ENCODE measurements at regions not wholly inside any gene's neighbourhood (a gene's known extent, or its start where the extent isn't known, plus 50 kb on each side); places are given as distances from the start of the nearest gene placed in this dataset.
A peak's percentile ranks its signal among the peaks of the same experiment; 100 is the strongest.

DNA sequence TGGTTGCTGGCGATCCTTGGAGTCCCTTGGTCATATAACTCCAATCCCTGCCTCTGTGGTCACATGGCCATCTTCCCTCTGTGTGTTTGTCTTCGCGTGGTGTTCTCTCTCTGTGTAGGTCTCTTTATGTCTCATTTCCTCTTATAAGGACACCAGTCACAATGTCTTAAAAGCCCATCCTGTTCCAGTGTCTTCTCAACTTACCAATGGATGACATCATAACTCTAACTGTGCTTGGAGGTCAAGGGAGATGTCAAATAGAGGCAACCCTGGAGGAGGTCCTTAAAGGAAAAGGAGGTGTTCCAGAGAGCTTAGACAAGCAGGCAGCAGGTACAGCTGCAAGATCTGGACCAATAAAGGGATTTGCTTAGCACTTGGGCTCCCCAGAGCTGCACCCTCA is 143.0 kb downstream of the BUB3 start:
- DNase-seq (ENCODE audit: extremely low spot score): no peak
- POLR2A ChIA-PET: no interaction called here
- CTCF ChIA-PET: no interaction called here
- TF ChIP-seq ARNT (IDR thresholded peaks at IDR 0.05) (no peak), FOXA1 (IDR thresholded peaks at IDR 0.05) (no peak), HDGF (IDR thresholded peaks at IDR 0.05; ENCODE audit: borderline replicate concordance) (no peak), BHLHE40 (IDR thresholded peaks at IDR 0.05; ENCODE audit: borderline replicate concordance) (no peak), CTBP1 (IDR thresholded peaks at IDR 0.05; ENCODE audit: borderline replicate concordance) (no peak), NFRKB (IDR thresholded peaks at IDR 0.05) (no peak), TARDBP (IDR thresholded peaks at IDR 0.05) (no peak), FOXK2 (IDR thresholded peaks at IDR 0.05) (no peak), ELF4 (IDR thresholded peaks at IDR 0.05) (no peak), SUZ12 (IDR thresholded peaks at IDR 0.05) (no peak), ZNF384 (IDR thresholded peaks at IDR 0.05) (no peak), LEF1 (IDR thresholded peaks at IDR 0.05; ENCODE audit: borderline replicate concordance) (no peak)
- TF ChIP-seq, protein P1, sequence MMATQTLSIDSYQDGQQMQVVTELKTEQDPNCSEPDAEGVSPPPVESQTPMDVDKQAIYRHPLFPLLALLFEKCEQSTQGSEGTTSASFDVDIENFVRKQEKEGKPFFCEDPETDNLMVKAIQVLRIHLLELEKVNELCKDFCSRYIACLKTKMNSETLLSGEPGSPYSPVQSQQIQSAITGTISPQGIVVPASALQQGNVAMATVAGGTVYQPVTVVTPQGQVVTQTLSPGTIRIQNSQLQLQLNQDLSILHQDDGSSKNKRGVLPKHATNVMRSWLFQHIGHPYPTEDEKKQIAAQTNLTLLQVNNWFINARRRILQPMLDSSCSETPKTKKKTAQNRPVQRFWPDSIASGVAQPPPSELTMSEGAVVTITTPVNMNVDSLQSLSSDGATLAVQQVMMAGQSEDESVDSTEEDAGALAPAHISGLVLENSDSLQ (IDR thresholded peaks at IDR 0.05): no peak

DNA sequence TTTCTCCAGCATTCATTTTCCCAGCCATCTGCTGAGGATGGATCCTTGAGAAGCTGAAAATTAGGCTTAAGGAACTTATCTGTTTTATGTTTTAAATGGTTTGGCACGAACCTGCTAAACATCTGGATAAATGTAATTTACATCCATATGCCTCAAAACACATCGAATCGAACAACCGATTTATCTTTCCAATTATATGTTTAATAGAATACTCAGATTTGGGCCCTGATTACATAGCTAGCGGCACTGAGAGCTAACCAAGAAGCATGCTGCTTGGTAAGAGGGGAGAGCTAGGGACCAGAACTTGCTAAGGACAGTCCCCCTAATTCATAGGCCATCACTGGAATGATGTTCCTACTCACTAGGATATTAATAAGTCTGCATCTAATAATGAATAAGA is 144.4 kb downstream of the BUB3 start:
- CTCF ChIA-PET: no interaction called here
- TF ChIP-seq FOXA1 (IDR thresholded peaks at IDR 0.05): no peak
- no peak for TF ChIP-seq HDGF (IDR thresholded peaks at IDR 0.05; ENCODE audit: borderline replicate concordance)
- TF ChIP-seq TARDBP (IDR thresholded peaks at IDR 0.05): no peak
- no peak for DNase-seq (ENCODE audit: extremely low spot score)
- POLR2A ChIA-PET: no interaction called here

DNA sequence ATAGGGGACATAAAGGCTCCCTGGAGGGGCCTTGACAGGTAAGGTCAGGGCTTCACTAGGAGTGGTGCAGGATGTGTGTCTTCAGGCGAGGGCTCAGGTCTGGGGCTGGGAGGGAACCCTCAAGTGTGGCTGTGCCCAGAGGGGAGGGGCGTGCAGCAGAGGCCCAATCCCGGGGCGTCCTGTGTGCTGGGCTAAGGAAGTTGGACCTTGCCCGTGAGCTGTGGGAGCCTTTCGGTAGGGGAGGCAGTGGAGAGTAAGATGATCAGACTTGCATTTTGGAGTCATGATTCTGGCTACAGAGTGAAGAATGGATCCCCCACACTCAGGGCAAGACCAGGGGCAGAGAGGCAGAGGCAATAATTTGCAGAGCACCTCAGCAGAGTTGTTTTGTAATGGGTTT is 145.4 kb downstream of the BUB3 start:
- ChIA-PET CTCF (no interaction called here), POLR2A (no interaction called here)
- no peak for TF ChIP-seq FOXA1 (IDR thresholded peaks at IDR 0.05)
- no peak for TF ChIP-seq CTBP1 (IDR thresholded peaks at IDR 0.05; ENCODE audit: borderline replicate concordance)
- no peak for TF ChIP-seq BHLHE40 (IDR thresholded peaks at IDR 0.05; ENCODE audit: borderline replicate concordance)
- no peak for TF ChIP-seq L3MBTL2 (conservative IDR thresholded peaks at IDR 0.05)
- no peak for TF ChIP-seq LEF1 (IDR thresholded peaks at IDR 0.05; ENCODE audit: borderline replicate concordance)
- TF ChIP-seq FOXK2 (IDR thresholded peaks at IDR 0.05): no peak
- no peak for TF ChIP-seq ZNF384 (IDR thresholded peaks at IDR 0.05)
- no peak for TF ChIP-seq NFRKB (IDR thresholded peaks at IDR 0.05)
- no peak for TF ChIP-seq ARNT (IDR thresholded peaks at IDR 0.05)
- TF ChIP-seq, protein P1 (IDR thresholded peaks at IDR 0.05): no peak
- TF ChIP-seq ELF4 (IDR thresholded peaks at IDR 0.05): no peak
- no peak for TF ChIP-seq TARDBP (IDR thresholded peaks at IDR 0.05)
- TF ChIP-seq SP1 (IDR thresholded peaks at IDR 0.05): no peak
- no peak for DNase-seq (ENCODE audit: extremely low spot score)

DNA sequence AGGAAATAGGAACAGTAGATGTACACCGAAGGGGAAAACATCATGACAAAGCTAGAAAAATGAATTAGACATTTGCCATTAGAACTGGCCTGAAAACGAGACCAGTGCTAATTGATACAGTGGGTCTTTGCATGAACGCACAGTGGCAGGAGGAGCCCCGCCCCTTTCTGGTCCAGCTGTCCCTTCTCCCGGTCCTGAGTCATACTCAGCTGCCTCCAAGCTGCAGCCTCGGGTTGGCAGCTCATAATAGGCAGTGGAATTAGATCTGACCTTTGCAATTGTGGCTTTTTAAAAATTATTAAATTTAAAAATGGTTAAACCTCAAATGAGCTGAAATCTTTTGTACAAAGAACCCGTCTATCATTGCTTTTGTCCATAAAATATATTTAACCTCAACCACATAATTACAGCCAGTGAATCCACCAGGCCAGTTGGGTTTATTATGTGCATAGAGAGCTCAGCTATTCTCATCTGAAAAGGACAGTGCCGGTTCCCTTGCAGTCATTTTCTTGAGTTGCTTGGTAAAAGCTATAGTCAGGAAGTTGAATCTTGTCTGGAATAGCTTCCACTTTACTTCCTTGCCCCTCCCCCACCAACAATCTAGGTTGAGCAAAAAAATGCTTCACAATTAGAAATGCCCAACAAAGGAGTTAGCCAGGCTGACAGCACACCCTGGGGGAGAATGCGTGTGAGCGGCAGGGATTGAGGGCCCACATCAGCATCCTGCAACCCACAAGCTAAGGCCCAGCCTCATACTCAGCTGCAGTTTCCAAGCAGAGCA is 147.1 kb downstream of the BUB3 start:
- POLR2A ChIA-PET: no interaction called here
- TF ChIP-seq LEF1 (IDR thresholded peaks at IDR 0.05; ENCODE audit: borderline replicate concordance): no peak
- no peak for TF ChIP-seq FOXM1 (IDR thresholded peaks at IDR 0.05; ENCODE audit: borderline replicate concordance)
- no peak for TF ChIP-seq ZNF384 (IDR thresholded peaks at IDR 0.05)
- TF ChIP-seq BHLHE40 (IDR thresholded peaks at IDR 0.05; ENCODE audit: borderline replicate concordance): no peak
- TF ChIP-seq FOXA1 (IDR thresholded peaks at IDR 0.05): no peak
- no peak for TF ChIP-seq SP1 (IDR thresholded peaks at IDR 0.05)
- TF ChIP-seq SUZ12 (IDR thresholded peaks at IDR 0.05): no peak
- no peak for TF ChIP-seq ARNT (IDR thresholded peaks at IDR 0.05)
- TF ChIP-seq ELF4 (IDR thresholded peaks at IDR 0.05): no peak
- TF ChIP-seq L3MBTL2 (conservative IDR thresholded peaks at IDR 0.05): no peak
- TF ChIP-seq TARDBP (IDR thresholded peaks at IDR 0.05): no peak
- no peak for TF ChIP-seq CTBP1 (IDR thresholded peaks at IDR 0.05; ENCODE audit: borderline replicate concordance)
- DNase-seq (ENCODE audit: extremely low spot score): peak; percentile 41
- CTCF ChIA-PET: no interaction called here

DNA sequence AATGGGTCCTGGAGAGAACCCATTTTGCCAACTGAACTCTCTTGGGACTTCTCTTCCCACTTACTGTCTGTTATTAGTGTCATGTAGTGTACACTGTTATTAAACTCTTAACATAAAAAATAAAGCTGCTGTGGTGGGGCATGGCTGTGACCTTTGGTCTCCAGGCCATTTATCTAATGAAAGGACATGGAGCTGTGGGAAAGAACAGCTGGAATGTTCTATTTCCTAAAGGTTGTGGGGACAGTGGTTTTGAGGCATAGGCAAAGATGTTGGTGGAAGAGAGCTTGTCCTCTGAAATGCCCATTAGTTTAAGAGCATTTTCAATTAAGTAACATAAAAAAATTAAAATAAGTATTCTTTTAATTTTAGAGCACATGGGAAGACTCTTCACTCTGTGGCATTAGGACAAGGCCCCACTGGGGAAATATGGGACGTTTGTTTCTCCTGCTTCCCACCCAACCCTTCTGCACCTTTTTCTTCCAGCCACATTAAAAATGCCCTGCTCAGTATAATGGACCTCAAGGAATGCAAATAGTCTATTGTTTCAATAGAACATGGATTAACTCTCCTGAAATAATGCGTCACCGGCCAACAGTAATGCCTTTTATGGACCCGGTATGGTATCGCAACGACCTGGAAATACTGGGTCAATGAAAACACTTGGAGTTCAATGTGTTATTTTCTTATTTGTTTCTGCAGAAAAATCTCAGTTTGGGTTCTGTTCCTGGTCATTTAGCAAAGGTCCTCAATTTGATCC is 149.6 kb downstream of the BUB3 start:
- no peak for DNase-seq (ENCODE audit: extremely low spot score)
- ChIA-PET POLR2A (no interaction called here), CTCF (no interaction called here)
- no peak for TF ChIP-seq FOXK2 (IDR thresholded peaks at IDR 0.05)
- no peak for TF ChIP-seq TARDBP (IDR thresholded peaks at IDR 0.05)
- no peak for TF ChIP-seq L3MBTL2 (conservative IDR thresholded peaks at IDR 0.05)
- TF ChIP-seq, protein P1 (IDR thresholded peaks at IDR 0.05): no peak
- no peak for TF ChIP-seq FOXA1 (IDR thresholded peaks at IDR 0.05)
- no peak for TF ChIP-seq CTBP1 (IDR thresholded peaks at IDR 0.05; ENCODE audit: borderline replicate concordance)
- no peak for TF ChIP-seq HDGF (IDR thresholded peaks at IDR 0.05; ENCODE audit: borderline replicate concordance)
- no peak for TF ChIP-seq LEF1 (IDR thresholded peaks at IDR 0.05; ENCODE audit: borderline replicate concordance)
- no peak for TF ChIP-seq ELF4 (IDR thresholded peaks at IDR 0.05)
- no peak for TF ChIP-seq BHLHE40 (IDR thresholded peaks at IDR 0.05; ENCODE audit: borderline replicate concordance)
- no peak for TF ChIP-seq ARNT (IDR thresholded peaks at IDR 0.05)

DNA sequence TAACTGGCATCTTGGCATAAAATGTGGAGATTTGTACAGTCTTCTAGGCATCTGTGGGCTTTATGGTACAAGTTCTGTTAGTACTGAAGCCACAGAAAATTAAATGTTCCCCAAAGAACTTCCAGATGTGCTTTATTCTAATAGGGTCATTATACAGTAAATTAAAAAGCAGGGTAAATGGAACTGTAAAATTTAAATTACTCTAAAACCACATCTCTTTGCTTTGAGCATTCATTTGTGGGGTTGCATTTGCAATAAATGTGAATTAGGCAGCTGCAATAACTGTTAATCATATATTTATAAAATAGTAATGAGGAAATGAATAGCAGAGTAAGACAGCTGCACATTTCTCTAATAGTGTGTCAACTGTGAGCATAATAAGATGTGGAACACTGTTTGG is 151.5 kb downstream of the BUB3 start:
- POLR2A ChIA-PET: no interaction called here
- no peak for DNase-seq (ENCODE audit: extremely low spot score)
- CTCF ChIA-PET: no interaction called here
- TF ChIP-seq ELF4 (IDR thresholded peaks at IDR 0.05) (no peak), NFRKB (IDR thresholded peaks at IDR 0.05) (no peak), HDGF (IDR thresholded peaks at IDR 0.05; ENCODE audit: borderline replicate concordance) (no peak)

Data from HEK293T (cell line).